NCI-H526 treated with DMSO at 0.1 percent for 48 hours (cell line): ENCODE measurements at regions not wholly inside any gene's neighbourhood (a gene's known extent, or its start where the extent isn't known, plus 50 kb on each side); places are given as distances from the start of the nearest gene placed in this dataset.

Source experiments
- DNase-seq: peaks from one replicate; lab custom pipeline; 2025; lab: John Stamatoyannopoulos, UW

GRCh38 chr20:39829256-39829655 is 859.8 kb downstream of the MAFB start:
- DNase-seq, result no peak

GRCh38 chr20:39825950-39826349 is 863.1 kb downstream of the MAFB start:
- no peak for DNase-seq

- DNase-seq, result no peak
Measured at GRCh38 chr20:39825524-39825923, 863.4 kb downstream of the DHX35 start.

- DNase-seq, result no peak
Measured at GRCh38 chr20:39823224-39823623, 861.1 kb downstream of the DHX35 start.

- no peak for DNase-seq
Measured at GRCh38 chr20:39822667-39823066, 860.5 kb downstream of the DHX35 start.

- no peak for DNase-seq
Measured at GRCh38 chr20:39813190-39813829, 851.2 kb downstream of the DHX35 start.

- DNase-seq, result no peak
Measured at GRCh38 chr20:39812116-39812515, 850.0 kb downstream of the DHX35 start.

- DNase-seq, result no peak
Measured at GRCh38 chr20:39810309-39810708, 848.2 kb downstream of the DHX35 start.

- no peak for DNase-seq
Measured at GRCh38 chr20:39808613-39809012, 846.5 kb downstream of the DHX35 start.

GRCh38 chr20:39800548-39800947 is 838.4 kb downstream of the DHX35 start:
- no peak for DNase-seq

- DNase-seq, result no peak
Measured at GRCh38 chr20:39800111-39800510, 838.0 kb downstream of the DHX35 start.

- DNase-seq, result no peak
Measured at GRCh38 chr20:39799366-39799965, 837.3 kb downstream of the DHX35 start.

- DNase-seq, result no peak
Measured at GRCh38 chr20:39795401-39796272, 833.5 kb downstream of the DHX35 start.

GRCh38 chr20:39792334-39792733 is 830.2 kb downstream of the DHX35 start:
- no peak for DNase-seq

GRCh38 chr20:39789411-39789810 is 827.3 kb downstream of the DHX35 start:
- no peak for DNase-seq

- no peak for DNase-seq
Measured at GRCh38 chr20:39785252-39785917, 823.2 kb downstream of the DHX35 start.

GRCh38 chr20:39784693-39785092 is 822.5 kb downstream of the DHX35 start:
- no peak for DNase-seq

GRCh38 chr20:39778847-39779604 is 816.9 kb downstream of the DHX35 start:
- DNase-seq, result no peak

- DNase-seq, result no peak
Measured at GRCh38 chr20:39778431-39778830, 816.3 kb downstream of the DHX35 start.

- DNase-seq, result no peak
Measured at GRCh38 chr20:39777610-39778009, 815.5 kb downstream of the DHX35 start.

GRCh38 chr20:39775110-39775509 is 813.0 kb downstream of the DHX35 start:
- DNase-seq, result no peak
